OCI-M1 (cell line): ENCODE measurements at regions not wholly inside any gene's neighbourhood (a gene's known extent, or its start where the extent isn't known, plus 50 kb on each side); places are given as distances from the start of the nearest gene placed in this dataset.

ENCODE experiments used
- DNase-seq: peaks from one replicate; lab custom pipeline; 2025; lab: John Stamatoyannopoulos, UW

DNA sequence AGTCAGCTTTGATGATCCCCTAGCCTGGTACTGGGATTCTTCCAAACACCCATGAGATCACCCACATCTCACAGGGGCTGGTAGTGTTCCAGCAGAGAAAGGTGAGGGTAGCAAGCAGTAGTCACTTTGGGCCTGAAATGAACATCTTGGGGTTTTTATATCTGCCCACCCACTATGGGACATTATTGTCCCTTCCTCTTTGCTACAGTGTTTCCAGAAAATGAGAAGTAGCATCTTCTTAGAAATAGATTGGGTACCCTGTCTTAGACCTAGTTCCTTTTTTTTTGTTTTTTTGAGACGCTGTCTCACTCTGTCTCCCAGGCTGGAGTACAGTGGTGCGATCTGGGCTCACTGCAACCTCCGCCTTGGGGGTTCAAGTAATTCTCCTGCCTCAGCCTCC is 249.2 kb upstream of the ANKRD55 start:
- peak; percentile 79 for DNase-seq

- peak; percentile 49 for DNase-seq
Observed at GRCh38 chr5:56481428-56482357, 248.6 kb upstream of the ANKRD55 start.

DNA sequence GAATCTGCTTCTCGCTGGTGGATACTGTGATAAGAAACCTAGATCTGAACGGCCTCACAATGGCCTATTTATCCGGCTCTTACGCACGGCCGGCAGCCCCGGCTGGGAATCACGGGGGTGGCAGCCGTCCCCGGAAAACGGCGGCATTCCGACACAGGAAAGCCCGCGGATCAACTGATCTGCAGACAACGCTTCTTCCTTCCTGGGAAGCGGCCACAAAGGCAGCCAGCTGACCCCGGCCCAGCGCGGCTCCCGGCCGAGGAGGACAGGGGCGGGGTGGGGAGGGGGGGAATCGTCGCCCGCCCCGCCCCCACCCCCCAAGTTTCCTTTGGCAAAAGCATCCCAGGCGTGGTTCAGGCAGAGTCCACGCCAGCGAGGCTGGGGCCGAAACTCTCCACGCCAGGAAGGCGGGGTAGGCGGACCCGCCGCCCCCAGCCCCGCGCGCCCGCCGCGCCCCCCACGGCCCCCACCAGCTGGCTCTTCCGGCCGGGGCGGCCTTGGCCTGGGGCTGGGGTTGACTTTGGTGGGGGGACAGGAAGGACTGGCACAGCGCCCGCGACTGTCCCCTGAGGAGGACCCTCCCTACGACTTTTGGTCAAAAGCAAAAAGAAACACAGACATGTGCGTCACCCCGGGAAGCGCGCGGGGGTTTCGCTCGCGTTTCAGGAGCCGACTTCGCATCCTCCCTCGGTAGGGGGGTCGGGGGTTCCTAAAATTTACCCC is 247.7 kb upstream of the ANKRD55 start:
- peak; percentile 62 for DNase-seq

DNA sequence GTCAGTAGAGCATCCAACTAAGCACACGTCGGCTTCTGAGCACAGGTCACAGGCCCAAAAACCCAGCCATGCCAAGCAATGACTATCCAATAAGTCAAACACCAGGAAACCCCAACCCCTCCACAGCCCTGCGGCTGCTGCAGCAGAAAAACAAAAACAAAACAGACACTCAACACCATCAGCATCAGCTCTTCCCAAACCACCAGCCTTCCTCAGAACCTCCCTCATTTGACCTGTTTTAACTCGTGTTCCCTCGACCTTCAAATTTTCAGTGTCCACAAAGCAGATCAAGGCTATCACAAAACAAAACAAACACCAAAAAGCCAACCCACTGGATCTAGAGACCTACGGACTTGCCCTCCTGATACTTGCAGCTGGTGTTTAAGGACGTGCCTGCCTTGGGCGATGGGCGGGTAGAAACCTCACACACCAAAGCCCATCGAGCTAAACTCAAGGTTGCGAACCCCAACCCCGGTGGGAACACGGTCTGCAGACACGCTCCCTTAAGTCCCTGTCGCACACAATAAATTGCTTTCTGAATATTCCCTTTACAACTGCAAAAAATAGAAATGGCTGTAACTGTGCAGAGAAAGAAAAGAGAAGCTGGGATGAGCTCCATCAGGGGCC is 247.1 kb upstream of the ANKRD55 start:
- peak; percentile 63 for DNase-seq

- DNase-seq = peak; percentile 68
Observed at GRCh38 chr5:56479696-56480077, 246.6 kb upstream of the ANKRD55 start.

- DNase-seq = no peak
Observed at GRCh38 chr5:56479126-56479525, 246.0 kb upstream of the ANKRD55 start.

GRCh38 chr5:56478062-56478461 is 244.9 kb upstream of the ANKRD55 start:
- no peak for DNase-seq

DNA sequence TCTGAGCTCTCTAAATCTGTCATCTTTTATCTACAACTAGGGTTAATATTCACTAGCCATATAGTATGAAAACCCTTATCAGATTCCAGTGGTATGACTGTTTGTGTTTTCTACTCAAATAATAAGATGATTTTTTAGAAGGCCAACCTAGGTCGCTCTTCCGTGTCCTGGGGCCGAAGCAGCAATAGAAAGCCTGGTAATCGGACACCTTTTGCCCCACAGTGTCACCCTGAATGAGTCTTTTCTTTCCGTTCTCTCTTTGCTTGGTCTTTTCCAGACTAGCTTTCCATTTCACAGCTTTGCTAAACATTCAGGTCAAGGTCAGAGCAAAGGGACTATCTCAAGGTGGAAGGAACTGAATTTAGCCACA is 243.3 kb upstream of the ANKRD55 start:
- DNase-seq = no peak

DNA sequence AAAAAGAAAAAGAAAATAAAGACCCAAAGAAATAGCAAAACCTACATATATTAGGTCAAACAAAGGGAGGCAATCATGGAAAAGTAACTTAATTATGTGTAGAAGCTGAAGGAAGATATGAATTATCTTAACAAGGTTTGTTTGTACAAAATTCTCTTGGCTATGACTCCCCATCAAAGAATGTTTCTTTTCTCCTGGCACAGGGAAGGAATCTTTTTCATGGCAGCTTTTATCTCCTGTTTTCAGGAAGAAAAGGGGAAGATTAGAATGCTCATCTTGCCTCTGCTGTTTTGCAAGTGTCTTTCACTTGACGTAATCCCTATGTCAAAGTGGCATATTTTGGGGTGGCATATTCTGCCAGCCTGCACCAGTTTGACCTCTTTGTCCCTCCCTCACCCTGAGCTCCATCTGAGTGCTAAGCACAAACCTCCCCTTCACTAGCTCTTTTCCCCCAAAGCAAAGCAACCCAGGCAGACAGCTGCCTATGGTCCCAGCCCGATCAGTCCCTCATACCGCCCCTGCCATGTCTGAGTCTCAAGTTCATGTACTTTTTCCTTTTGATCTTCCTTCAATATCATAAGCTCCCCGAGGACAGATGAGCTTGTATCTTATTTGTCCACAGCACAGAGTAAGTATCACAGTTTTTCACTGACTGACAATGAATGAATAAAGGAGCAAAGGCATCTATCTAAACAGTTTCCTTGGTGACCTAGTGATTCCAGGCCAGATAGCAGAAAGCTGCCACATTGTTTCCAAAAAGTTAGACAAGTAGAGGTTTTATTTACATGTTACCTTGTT is 242.8 kb upstream of the ANKRD55 start:
- no peak for DNase-seq

DNA sequence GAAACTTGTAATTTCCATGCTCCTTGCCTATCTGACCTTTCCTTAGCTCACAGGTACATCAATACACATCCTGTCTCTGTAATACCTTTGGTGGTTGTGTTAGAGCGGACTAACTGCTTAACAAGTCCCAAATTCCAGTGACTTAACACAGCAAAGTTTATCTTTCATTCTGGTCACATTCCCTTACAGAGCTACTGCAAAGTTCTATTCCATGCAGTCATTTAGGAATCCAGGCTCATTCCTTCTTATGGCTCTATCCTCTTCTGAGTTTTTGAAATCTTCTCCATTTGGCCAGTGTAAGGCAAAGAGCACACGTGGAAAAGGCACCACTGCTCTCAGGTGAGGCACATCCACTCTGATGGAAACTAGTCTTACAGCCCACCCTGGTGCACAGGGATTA is 238.6 kb upstream of the ANKRD55 start:
- DNase-seq = no peak

DNA sequence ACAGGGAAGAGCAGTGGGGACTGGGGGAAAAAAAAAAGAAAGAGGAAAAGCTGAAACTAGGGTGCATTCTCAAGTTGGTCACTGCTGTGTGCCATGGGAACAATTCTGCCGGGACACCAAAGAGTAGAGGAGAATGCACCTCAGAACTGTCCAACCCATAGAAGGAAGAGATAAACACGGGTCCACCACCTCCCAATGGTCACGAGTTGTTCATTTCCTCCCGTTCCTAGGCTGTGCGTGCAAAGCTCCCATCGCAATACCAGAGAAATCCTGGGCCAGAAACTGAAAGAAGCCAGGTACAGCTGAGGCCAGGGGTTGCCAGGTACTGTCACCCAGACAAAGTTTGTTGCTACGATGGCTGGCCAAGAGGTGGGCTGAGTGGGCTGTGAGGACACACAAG is 236.9 kb upstream of the ANKRD55 start:
- no peak for DNase-seq

- no peak for DNase-seq
Observed at GRCh38 chr5:56468277-56468676, 235.1 kb upstream of the ANKRD55 start.

DNA sequence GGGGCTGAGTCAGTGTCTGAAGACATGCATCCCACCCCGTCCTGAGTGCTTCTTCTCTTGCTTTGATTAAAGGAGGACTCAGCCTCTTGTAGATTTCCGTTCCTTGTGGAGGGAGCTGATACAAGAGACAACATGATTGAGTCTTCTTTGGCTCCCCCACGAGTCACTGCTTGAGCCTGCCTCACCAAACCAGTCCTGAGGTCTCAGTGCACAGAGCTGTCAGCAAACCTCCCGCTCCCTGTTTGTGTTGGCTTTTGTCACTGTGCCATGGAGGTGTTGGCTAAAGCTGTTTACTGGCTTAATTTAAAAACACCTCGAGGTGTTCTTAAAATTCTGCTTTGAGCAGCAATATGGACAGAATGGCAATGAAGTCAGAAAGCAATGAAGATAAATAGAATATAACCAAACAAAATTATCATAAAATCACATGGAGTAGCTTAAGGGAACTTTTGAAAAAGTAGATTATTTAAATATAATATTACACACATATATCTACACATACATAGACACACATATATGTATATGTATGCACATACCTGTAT is 234.1 kb upstream of the ANKRD55 start:
- DNase-seq = no peak

DNA sequence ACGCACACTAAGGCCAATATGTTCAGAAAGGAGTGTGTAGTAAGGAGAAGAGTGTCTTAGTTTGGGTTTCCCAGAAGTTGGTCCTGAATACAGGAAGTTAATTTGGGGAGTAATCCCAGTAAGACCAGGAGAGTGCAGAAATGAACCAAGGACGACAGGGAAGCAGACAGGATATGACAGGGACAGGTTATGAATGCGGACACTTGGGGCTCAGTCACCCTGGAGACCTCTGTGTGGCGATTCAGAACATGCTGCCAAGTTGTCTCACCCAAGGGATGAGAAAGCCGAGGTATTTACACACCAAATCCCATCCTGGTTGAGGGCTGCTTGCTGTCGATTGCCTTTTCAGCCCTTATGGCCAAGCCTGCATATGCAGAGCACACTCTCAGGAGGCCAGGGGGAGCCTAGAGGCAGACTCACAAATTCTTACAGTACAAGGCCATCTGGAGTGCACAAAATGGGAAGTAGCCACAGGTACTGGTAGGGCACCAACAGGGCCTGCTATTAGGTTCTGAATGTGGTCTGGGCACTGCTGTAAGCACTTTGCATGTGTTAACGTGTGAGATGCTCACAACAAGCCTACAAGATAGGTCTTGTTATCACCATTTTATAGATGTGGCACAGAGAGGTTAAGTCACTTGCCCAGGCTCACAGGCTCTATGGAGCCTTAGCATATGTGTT is 233.1 kb upstream of the ANKRD55 start:
- no peak for DNase-seq

- DNase-seq = no peak
Observed at GRCh38 chr5:56465769-56466135, 232.6 kb upstream of the ANKRD55 start.

GRCh38 chr5:56464935-56465768 is 232.0 kb upstream of the ANKRD55 start:
- no peak for DNase-seq

DNA sequence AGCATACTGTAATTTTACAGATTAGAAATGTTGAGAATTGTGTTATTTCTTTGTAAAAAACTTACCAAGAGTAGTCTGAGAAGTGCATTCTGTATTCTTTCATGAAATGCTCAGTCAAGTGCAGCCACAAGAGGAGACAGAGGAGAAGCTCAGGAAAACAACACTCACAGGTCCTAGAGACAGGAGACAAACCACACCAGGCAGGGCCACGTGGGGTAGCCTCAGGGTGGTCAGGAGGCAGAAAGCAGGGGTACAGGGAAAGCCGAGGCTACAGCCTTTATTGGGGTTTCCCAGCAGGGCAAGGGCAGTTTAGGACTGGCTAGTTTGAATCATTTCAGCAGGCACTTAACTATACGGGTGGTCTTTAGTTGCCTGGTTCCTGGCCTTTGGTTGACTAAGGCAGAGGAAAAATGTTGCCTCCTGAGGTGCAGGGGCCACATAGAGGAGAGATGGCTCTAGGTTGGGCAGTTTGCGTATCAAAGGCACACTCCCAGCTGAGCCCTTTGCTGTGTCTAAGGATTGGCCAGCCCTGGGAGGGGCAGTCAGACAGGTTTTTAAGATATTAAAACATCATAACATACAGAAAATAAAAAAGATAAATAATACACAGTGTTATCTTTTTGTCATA is 230.9 kb upstream of the ANKRD55 start:
- no peak for DNase-seq

GRCh38 chr5:56461584-56461983 is 228.5 kb upstream of the ANKRD55 start:
- no peak for DNase-seq

GRCh38 chr5:56460681-56461191 is 227.6 kb upstream of the ANKRD55 start:
- DNase-seq = no peak

- DNase-seq = no peak
Observed at GRCh38 chr5:56460195-56460546, 227.0 kb upstream of the ANKRD55 start.
